ENCODE measurements at regions not wholly inside any gene's neighbourhood (a gene's known extent, or its start where the extent isn't known, plus 50 kb on each side); places are given as distances from the start of the nearest gene placed in this dataset.

GRCh38 chr13:97112446-97113152, 109.5 kb upstream of the MBNL2 start:
- Histone ChIP-seq H3K4me3 (ENCODE audit: low read length) (no peak overlapping the region), H3K9me3 (replicated peaks; ENCODE audit: low read length) (no peaks in the 10 kb centered on the region), H3K4me2 (ENCODE audit: low read length) (no peak overlapping the region), H3K4me1 (ENCODE audit: control insufficient read depth, insufficient read depth, low read length) (peaks cover 30% of the 10 kb centered on the region), H3K27me3 (ENCODE audit: control insufficient read depth, insufficient read depth, low read length) (no peaks in the 10 kb centered on the region), H3K9ac (ENCODE audit: low read depth, low read length) (no peak overlapping the region), H3K36me3 (ENCODE audit: insufficient read depth, low read length) (no peaks in the 10 kb centered on the region)

DNA sequence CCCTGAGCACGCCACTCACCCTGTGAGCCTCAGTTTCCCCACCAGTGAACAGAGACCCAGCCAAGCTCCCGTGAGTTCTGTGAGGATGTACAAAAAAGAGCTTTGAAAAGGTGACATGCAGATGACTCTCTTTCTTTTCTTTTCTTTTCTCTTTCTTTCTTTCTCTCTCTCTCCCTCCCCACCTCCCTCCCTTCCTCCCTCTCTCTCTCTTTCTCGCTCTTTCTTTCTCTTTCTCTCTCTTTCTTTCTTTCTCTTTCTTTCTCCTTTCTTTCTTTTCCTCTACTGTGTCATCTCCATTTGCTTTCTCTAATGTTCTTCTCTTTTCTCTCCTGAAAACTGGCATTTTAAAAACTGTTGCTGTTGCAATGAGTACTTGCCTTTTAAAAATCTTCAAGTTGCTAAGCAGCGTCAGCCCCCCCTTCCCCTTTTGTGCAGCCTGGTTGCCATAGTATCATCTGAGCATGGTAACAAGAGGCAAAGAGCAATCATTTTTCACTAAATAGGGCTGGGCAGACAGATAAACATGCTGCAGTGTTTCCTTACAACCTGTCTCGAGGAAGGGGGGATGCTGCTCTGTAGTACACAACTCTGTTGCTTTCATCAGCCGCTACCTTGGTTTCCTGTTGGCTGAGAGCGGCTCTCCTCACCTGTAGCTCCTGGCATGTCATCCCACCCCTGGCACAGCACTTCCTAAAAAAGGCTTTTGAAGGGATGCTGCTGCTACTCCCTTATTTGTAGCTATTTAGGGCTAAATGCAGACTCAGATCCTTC, 108.7 kb upstream of the MBNL2 start:
- Histone ChIP-seq H3K4me3 (ENCODE audit: low read length) (no peak overlapping the region), H3K9ac (ENCODE audit: low read depth, low read length) (no peak overlapping the region), H3K36me3 (ENCODE audit: insufficient read depth, low read length) (no peaks in the 10 kb centered on the region), H3K4me2 (ENCODE audit: low read length) (no peak overlapping the region), H3K9me3 (replicated peaks; ENCODE audit: low read length) (no peaks in the 10 kb centered on the region), H3K4me1 (ENCODE audit: control insufficient read depth, insufficient read depth, low read length) (peaks cover 30% of the 10 kb centered on the region), H3K27me3 (ENCODE audit: control insufficient read depth, insufficient read depth, low read length) (no peaks in the 10 kb centered on the region)

DNA sequence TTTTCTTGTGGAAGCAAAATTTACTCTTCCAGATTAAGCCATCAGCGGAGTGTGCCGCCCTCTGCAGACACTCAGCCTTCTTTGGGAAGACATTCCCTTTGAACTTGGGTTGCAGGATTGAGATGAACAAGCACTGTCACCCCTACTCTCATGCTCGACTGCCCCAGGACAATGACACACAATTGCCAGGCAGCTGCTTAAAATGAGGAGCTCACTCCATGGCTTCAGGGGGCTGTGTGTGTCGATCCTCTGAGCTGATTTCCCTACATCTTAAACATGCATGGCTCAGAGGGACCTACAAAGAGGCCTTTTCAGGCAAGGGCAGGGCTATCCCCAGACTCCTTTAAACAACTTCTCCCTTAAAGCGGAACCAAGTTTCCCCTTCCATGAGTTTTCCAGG, 107.5 kb upstream of the MBNL2 start:
- Histone ChIP-seq H3K27me3 (ENCODE audit: control insufficient read depth, insufficient read depth, low read length) (no peaks in the 10 kb centered on the region), H3K4me1 (ENCODE audit: control insufficient read depth, insufficient read depth, low read length) (peaks cover 28% of the 10 kb centered on the region), H3K9me3 (replicated peaks; ENCODE audit: low read length) (no peaks in the 10 kb centered on the region), H3K4me3 (ENCODE audit: low read length) (no peak overlapping the region), H3K36me3 (ENCODE audit: insufficient read depth, low read length) (no peaks in the 10 kb centered on the region), H3K4me2 (ENCODE audit: low read length) (peak overlapping the region; percentile 52), H3K9ac (ENCODE audit: low read depth, low read length) (no peak overlapping the region)

- Histone ChIP-seq H3K4me2 (ENCODE audit: low read length) (no peak overlapping the region), H3K36me3 (ENCODE audit: insufficient read depth, low read length) (no peaks in the 10 kb centered on the region), H3K4me3 (ENCODE audit: low read length) (no peak overlapping the region), H3K9ac (ENCODE audit: low read depth, low read length) (no peak overlapping the region), H3K27me3 (ENCODE audit: control insufficient read depth, insufficient read depth, low read length) (no peaks in the 10 kb centered on the region), H3K4me1 (ENCODE audit: control insufficient read depth, insufficient read depth, low read length) (peaks cover 40% of the 10 kb centered on the region), H3K9me3 (replicated peaks; ENCODE audit: low read length) (no peaks in the 10 kb centered on the region)
Observed at GRCh38 chr13:97116754-97117153, 105.4 kb upstream of the MBNL2 start.

- Histone ChIP-seq H3K36me3 (ENCODE audit: insufficient read depth, low read length) (no peaks in the 10 kb centered on the region), H3K4me3 (ENCODE audit: low read length) (no peak overlapping the region), H3K4me1 (ENCODE audit: control insufficient read depth, insufficient read depth, low read length) (peaks cover 47% of the 10 kb centered on the region), H3K9ac (ENCODE audit: low read depth, low read length) (no peak overlapping the region), H3K9me3 (replicated peaks; ENCODE audit: low read length) (no peaks in the 10 kb centered on the region), H3K27me3 (ENCODE audit: control insufficient read depth, insufficient read depth, low read length) (no peaks in the 10 kb centered on the region), H3K4me2 (ENCODE audit: low read length) (no peak overlapping the region)
Observed at GRCh38 chr13:97117388-97117910, 104.7 kb upstream of the MBNL2 start.

DNA sequence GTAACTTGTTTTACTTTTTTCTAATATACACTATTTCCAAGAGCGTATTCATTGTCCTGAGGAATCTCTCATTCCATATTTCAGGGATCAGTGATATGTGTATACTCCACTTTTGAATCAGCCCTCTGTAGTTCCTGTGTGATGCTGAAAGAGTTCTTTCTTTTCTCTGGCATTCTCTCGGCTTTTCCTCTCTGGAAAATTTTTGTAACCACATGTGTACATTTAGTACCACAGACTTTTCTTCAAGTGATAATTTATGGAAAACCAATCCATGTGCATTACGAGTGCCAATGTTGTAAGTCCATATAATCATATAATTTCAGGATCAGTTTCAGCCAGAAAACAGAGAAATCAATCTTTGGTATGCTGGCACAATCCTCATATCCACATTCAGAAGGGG, 102.2 kb upstream of the MBNL2 start:
- H3K4me2 ChIP-seq (ENCODE audit: low read length), result no peak overlapping the region
- H3K27me3 ChIP-seq (ENCODE audit: control insufficient read depth, insufficient read depth, low read length), result no peaks in the 10 kb centered on the region
- H3K9ac ChIP-seq (ENCODE audit: low read depth, low read length), result no peak overlapping the region
- no peaks in the 10 kb centered on the region for H3K36me3 ChIP-seq (ENCODE audit: insufficient read depth, low read length)
- no peaks in the 10 kb centered on the region for H3K9me3 ChIP-seq (replicated peaks; ENCODE audit: low read length)
- H3K4me3 ChIP-seq (ENCODE audit: low read length), result no peak overlapping the region
- H3K4me1 ChIP-seq (ENCODE audit: control insufficient read depth, insufficient read depth, low read length), result peaks cover 64% of the 10 kb centered on the region

DNA sequence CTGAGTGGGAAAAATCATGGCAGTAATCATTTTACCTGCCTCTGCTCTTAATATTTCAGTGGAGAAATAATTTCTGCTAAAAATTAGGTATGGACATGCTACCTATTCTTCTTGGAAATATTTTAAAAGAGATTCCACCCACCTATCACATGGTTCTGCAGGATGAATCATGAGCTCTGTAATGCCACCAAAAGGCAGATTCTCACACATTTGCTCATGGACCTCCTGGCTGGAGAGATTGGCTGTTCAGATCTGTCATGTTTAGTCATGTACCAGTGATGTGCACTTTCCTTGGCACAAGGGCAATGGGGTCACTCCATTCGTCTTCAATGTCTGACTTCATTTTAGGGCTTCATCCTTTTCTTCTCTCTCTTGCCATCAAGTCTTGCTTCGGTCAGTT, 101.8 kb upstream of the MBNL2 start:
- Histone ChIP-seq H3K27me3 (ENCODE audit: control insufficient read depth, insufficient read depth, low read length) (no peaks in the 10 kb centered on the region), H3K4me1 (ENCODE audit: control insufficient read depth, insufficient read depth, low read length) (peaks cover 64% of the 10 kb centered on the region), H3K9me3 (replicated peaks; ENCODE audit: low read length) (no peaks in the 10 kb centered on the region), H3K4me2 (ENCODE audit: low read length) (no peak overlapping the region), H3K9ac (ENCODE audit: low read depth, low read length) (no peak overlapping the region), H3K4me3 (ENCODE audit: low read length) (no peak overlapping the region), H3K36me3 (ENCODE audit: insufficient read depth, low read length) (no peaks in the 10 kb centered on the region)

DNA sequence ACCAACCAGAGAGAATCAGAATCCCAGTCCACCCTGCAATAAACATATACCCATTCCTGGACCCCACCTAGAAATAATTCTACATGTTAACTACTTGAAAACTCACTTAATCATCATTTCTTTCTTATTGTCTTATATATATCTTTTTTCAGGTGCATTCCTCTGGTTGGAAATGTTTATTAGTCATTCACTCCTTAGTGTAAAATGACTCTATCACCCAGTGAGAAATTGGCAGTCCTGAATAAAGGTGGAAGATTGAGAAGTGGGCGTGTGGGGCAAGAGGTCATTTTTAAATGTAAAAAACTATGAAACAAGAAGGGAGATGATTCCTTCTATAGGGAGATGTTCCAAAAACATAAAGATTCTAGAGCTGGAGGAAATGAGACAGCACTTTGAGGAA, 101.2 kb upstream of the MBNL2 start:
- Histone ChIP-seq H3K36me3 (ENCODE audit: insufficient read depth, low read length) (no peaks in the 10 kb centered on the region), H3K9me3 (replicated peaks; ENCODE audit: low read length) (no peaks in the 10 kb centered on the region), H3K4me3 (ENCODE audit: low read length) (no peak overlapping the region), H3K9ac (ENCODE audit: low read depth, low read length) (no peak overlapping the region), H3K4me2 (ENCODE audit: low read length) (no peak overlapping the region), H3K27me3 (ENCODE audit: control insufficient read depth, insufficient read depth, low read length) (no peaks in the 10 kb centered on the region), H3K4me1 (ENCODE audit: control insufficient read depth, insufficient read depth, low read length) (peaks cover 65% of the 10 kb centered on the region)

GRCh38 chr13:97121894-97122293, 100.2 kb upstream of the MBNL2 start:
- Histone ChIP-seq H3K9me3 (replicated peaks; ENCODE audit: low read length) (no peaks in the 10 kb centered on the region), H3K4me2 (ENCODE audit: low read length) (peak overlapping the region; percentile 81), H3K4me1 (ENCODE audit: control insufficient read depth, insufficient read depth, low read length) (peaks cover 60% of the 10 kb centered on the region), H3K36me3 (ENCODE audit: insufficient read depth, low read length) (no peaks in the 10 kb centered on the region), H3K9ac (ENCODE audit: low read depth, low read length) (peak overlapping the region; percentile 43), H3K4me3 (ENCODE audit: low read length) (no peak overlapping the region), H3K27me3 (ENCODE audit: control insufficient read depth, insufficient read depth, low read length) (no peaks in the 10 kb centered on the region)

DNA sequence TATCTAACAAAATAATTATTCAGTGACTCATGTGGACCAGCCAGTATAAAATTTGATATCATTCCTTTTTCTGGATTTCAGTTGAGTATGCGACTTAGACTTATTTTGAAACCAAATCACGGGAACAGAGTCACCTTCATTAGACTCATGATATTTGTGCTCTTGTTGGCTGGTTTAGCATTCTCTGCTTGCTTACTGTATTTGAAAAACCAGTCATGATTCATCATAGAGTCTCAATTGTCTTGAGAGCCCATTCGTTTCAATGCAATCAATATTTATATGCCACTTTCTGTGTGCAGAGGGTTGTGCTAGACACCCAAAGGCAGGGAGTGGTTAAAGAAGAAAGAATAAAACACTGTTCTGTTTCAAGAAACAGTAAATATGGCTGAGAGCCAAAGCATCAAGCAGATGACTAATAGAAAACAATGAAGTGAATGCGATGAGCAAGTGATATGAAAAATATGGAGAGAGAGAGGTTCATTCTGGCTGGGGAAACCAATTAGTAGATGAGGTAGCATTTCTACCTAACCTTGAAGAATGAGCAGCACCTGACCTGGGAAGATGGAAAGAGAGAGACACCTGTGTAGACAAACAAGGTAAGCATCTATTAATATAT, 99.6 kb upstream of the MBNL2 start:
- Histone ChIP-seq H3K27me3 (ENCODE audit: control insufficient read depth, insufficient read depth, low read length) (no peaks in the 10 kb centered on the region), H3K4me3 (ENCODE audit: low read length) (peak overlapping the region; percentile 55), H3K4me2 (ENCODE audit: low read length) (peak overlapping the region; percentile 81), H3K36me3 (ENCODE audit: insufficient read depth, low read length) (no peaks in the 10 kb centered on the region), H3K4me1 (ENCODE audit: control insufficient read depth, insufficient read depth, low read length) (peaks cover 60% of the 10 kb centered on the region), H3K9ac (ENCODE audit: low read depth, low read length) (peak overlapping the region; percentile 43), H3K9me3 (replicated peaks; ENCODE audit: low read length) (no peaks in the 10 kb centered on the region)

GRCh38 chr13:97124206-97124605, 97.9 kb upstream of the MBNL2 start:
- H3K36me3 ChIP-seq (ENCODE audit: insufficient read depth, low read length), result no peaks in the 10 kb centered on the region
- no peaks in the 10 kb centered on the region for H3K9me3 ChIP-seq (replicated peaks; ENCODE audit: low read length)
- no peak overlapping the region for H3K4me2 ChIP-seq (ENCODE audit: low read length)
- no peak overlapping the region for H3K9ac ChIP-seq (ENCODE audit: low read depth, low read length)
- no peak overlapping the region for H3K4me3 ChIP-seq (ENCODE audit: low read length)
- H3K4me1 ChIP-seq (ENCODE audit: control insufficient read depth, insufficient read depth, low read length), result peaks cover 60% of the 10 kb centered on the region
- peaks cover 5% of the 10 kb centered on the region for H3K27me3 ChIP-seq (ENCODE audit: control insufficient read depth, insufficient read depth, low read length)
